IMR-90 (cell line): ENCODE measurements at regions not wholly inside any gene's neighbourhood (a gene's known extent, or its start where the extent isn't known, plus 50 kb on each side); places are given as distances from the start of the nearest gene placed in this dataset.

Experiments
- BHLHE40 ChIP-seq: fragments of 150-350 bp; IDR thresholded peaks from 2 replicates; pipeline ENCODE4 v1.6.1; 2016; ENCODE audit warnings: mild to moderate bottlenecking, low read depth, low read length
- CTCF ChIP-seq: conservative IDR thresholded peaks from 2 replicates; pipeline ENCODE4 v1.5.1; 2012; ENCODE audit warnings: mild to moderate bottlenecking, low read depth, low read length, improper control_type of control experiment
- ELK1 ChIP-seq: fragments of 150-350 bp; IDR thresholded peaks from 2 replicates; pipeline ENCODE4 v1.6.1; 2016; ENCODE audit warnings: low read depth, mild to moderate bottlenecking, low read length, moderate library complexity, borderline replicate concordance
- MXI1 ChIP-seq: IDR thresholded peaks from 2 replicates; pipeline ENCODE4 v1.6.1; 2012; ENCODE audit warnings: low read depth, mild to moderate bottlenecking, low read length, moderate library complexity, borderline replicate concordance
- POLR2A ChIP-seq: IDR thresholded peaks from 2 replicates; pipeline ENCODE4 v1.6.1; 2012; ENCODE audit warnings: mild to moderate bottlenecking, low read depth, low read length
- SMC3 ChIP-seq: fragments of 150-350 bp; IDR thresholded peaks from 2 replicates; pipeline ENCODE4 v1.6.1; 2016; ENCODE audit warnings: low read depth, mild to moderate bottlenecking, antibody characterized with exemption, low read length, moderate library complexity
- USF2 ChIP-seq: fragments of 150-350 bp; IDR thresholded peaks from 2 replicates; pipeline ENCODE4 v1.6.1; 2017; ENCODE audit warnings: mild to moderate bottlenecking, antibody characterized with exemption, low read length, low read depth

- TF ChIP-seq CTCF (no peak), POLR2A (no peak), MXI1 (no peak), ELK1 (no peak), USF2 (no peak), BHLHE40 (no peak), SMC3 (no peak)
Measured at GRCh38 chr11:115964091-115964490, 459.9 kb upstream of the CADM1 start.
